Activated naive CD4-positive, alpha-beta T cell treated with anti-CD3 and anti-CD28 coated beads for 36 hours (primary cell): ENCODE measurements at regions not wholly inside any gene's neighbourhood (a gene's known extent, or its start where the extent isn't known, plus 50 kb on each side); places are given as distances from the start of the nearest gene placed in this dataset.

Experiments used
- CTCF ChIA-PET: fragments of 350-600 bp; sonication (Branson Sonifier 250); formaldehyde crosslinking; loops from one replicate; lab custom pipeline; 2021; ENCODE audit warnings: antibody characterized with exemption; lab: Charles Lee
- DNase-seq: peaks from one replicate; pipeline ENCODE4 v3.0.0-alpha.2; 2020
- H3K27ac Mint-ChIP-seq: one replicate; pipeline ENCODE4 v1.8.0; 2021; ENCODE audit warnings: mild to moderate bottlenecking, mixed read lengths
- H3K27me3 Mint-ChIP-seq: one replicate; pipeline ENCODE4 v1.8.0; 2021; ENCODE audit warnings: low read depth, mixed read lengths
- H3K36me3 Mint-ChIP-seq: one replicate; pipeline ENCODE4 v1.8.0; 2021; ENCODE audit warnings: low read depth, mixed read lengths
- H3K4me1 Mint-ChIP-seq: one replicate; pipeline ENCODE4 v1.8.0; 2021; ENCODE audit warnings: low read depth, mixed read lengths
- H3K4me3 Mint-ChIP-seq: one replicate; pipeline ENCODE4 v1.8.0; 2021; ENCODE audit warnings: mild to moderate bottlenecking, moderate library complexity, mixed read lengths
- H3K9me3 Mint-ChIP-seq: one replicate; pipeline ENCODE4 v1.8.0; 2021; ENCODE audit warnings: mixed read lengths
- intact Hi-C: fragments of 100-400 bp; cut with micrococcal nuclease; formaldehyde crosslinking; loops from one replicate; pipeline ENCODE4 v1.15.1; 2023

GRCh38 chr10:8468477-8468876 is 414.0 kb downstream of the GATA3 start:
- no peak overlapping the region for H3K27ac Mint-ChIP-seq
- no peaks in the 10 kb centered on the region for H3K9me3 Mint-ChIP-seq
- no peak overlapping the region for H3K4me3 Mint-ChIP-seq
- peaks cover 6% of the 10 kb centered on the region for H3K27me3 Mint-ChIP-seq
- H3K36me3 Mint-ChIP-seq, result no peaks in the 10 kb centered on the region
- H3K4me1 Mint-ChIP-seq, result peaks cover 2% of the 10 kb centered on the region
- CTCF ChIA-PET, result interaction anchor here (0.7 kb wide), 1 partner anchor 63 kb away, joined by 4 read pairs; no protein-coding TSS in a partner anchor
- no peak for DNase-seq
- intact Hi-C loops, result no loop called here

- H3K4me3 Mint-ChIP-seq, result no peak overlapping the region
- H3K4me1 Mint-ChIP-seq, result peaks cover 2% of the 10 kb centered on the region
- H3K27ac Mint-ChIP-seq, result no peak overlapping the region
- DNase-seq, result peak; percentile 13
- intact Hi-C loops, result loop anchor here (1.0 to 10.0 kb wide), 3 partner anchors 420 to 832 kb away; no protein-coding TSS in a partner anchor
- peaks cover 3% of the 10 kb centered on the region for H3K27me3 Mint-ChIP-seq
- H3K9me3 Mint-ChIP-seq, result peaks cover 5% of the 10 kb centered on the region
- no peaks in the 10 kb centered on the region for H3K36me3 Mint-ChIP-seq
- CTCF ChIA-PET, result interaction anchor here (0.7 kb wide), 1 partner anchor 427 kb away, joined by 4 read pairs; no protein-coding TSS in a partner anchor
Observed at GRCh38 chr10:8473205-8473604, 418.7 kb downstream of the GATA3 start.

GRCh38 chr10:8477300-8477699 is 422.8 kb downstream of the GATA3 start:
- H3K9me3 Mint-ChIP-seq, result peaks cover 5% of the 10 kb centered on the region
- H3K4me3 Mint-ChIP-seq, result no peak overlapping the region
- intact Hi-C loops, result loop anchor here (10.0 kb wide), 2 partner anchors 602 to 828 kb away; no protein-coding TSS in a partner anchor
- DNase-seq, result no peak
- H3K36me3 Mint-ChIP-seq, result no peaks in the 10 kb centered on the region
- CTCF ChIA-PET, result interaction anchor here (0.6 kb wide), 1 partner anchor 205 kb away, joined by 5 read pairs; no protein-coding TSS in a partner anchor
- H3K4me1 Mint-ChIP-seq, result peaks cover under 1% of the 10 kb centered on the region
- H3K27ac Mint-ChIP-seq, result no peak overlapping the region
- H3K27me3 Mint-ChIP-seq, result peaks cover 10% of the 10 kb centered on the region

- CTCF ChIA-PET, result no interaction called here
- no peak for DNase-seq
- no peaks in the 10 kb centered on the region for H3K4me1 Mint-ChIP-seq
- no peaks in the 10 kb centered on the region for H3K36me3 Mint-ChIP-seq
- no peak overlapping the region for H3K4me3 Mint-ChIP-seq
- H3K27me3 Mint-ChIP-seq, result peaks cover 12% of the 10 kb centered on the region
- peaks cover 5% of the 10 kb centered on the region for H3K9me3 Mint-ChIP-seq
- intact Hi-C loops, result no loop called here
- H3K27ac Mint-ChIP-seq, result no peak overlapping the region
Observed at GRCh38 chr10:8481718-8482504, 427.4 kb downstream of the GATA3 start.

- Mint-ChIP-seq H3K27ac (no peak overlapping the region), H3K4me1 (no peaks in the 10 kb centered on the region), H3K9me3 (no peaks in the 10 kb centered on the region), H3K36me3 (no peaks in the 10 kb centered on the region), H3K27me3 (peaks cover 12% of the 10 kb centered on the region), H3K4me3 (no peak overlapping the region)
- CTCF ChIA-PET, result no interaction called here
- DNase-seq, result no peak
- intact Hi-C loops, result no loop called here
Observed at GRCh38 chr10:8485032-8485431, 430.5 kb downstream of the GATA3 start.

- no peaks in the 10 kb centered on the region for H3K4me1 Mint-ChIP-seq
- no peak overlapping the region for H3K27ac Mint-ChIP-seq
- H3K27me3 Mint-ChIP-seq, result peaks cover 5% of the 10 kb centered on the region
- no peaks in the 10 kb centered on the region for H3K9me3 Mint-ChIP-seq
- H3K36me3 Mint-ChIP-seq, result no peaks in the 10 kb centered on the region
- no peak overlapping the region for H3K4me3 Mint-ChIP-seq
- intact Hi-C loops, result no loop called here
- no peak for DNase-seq
- CTCF ChIA-PET, result no interaction called here
Observed at GRCh38 chr10:8487346-8487745, 432.9 kb downstream of the GATA3 start.

GRCh38 chr10:8489232-8489631 is 434.7 kb downstream of the GATA3 start:
- H3K4me1 Mint-ChIP-seq, result no peaks in the 10 kb centered on the region
- no peaks in the 10 kb centered on the region for H3K9me3 Mint-ChIP-seq
- H3K4me3 Mint-ChIP-seq, result no peak overlapping the region
- no peak overlapping the region for H3K27ac Mint-ChIP-seq
- DNase-seq, result no peak
- intact Hi-C loops, result no loop called here
- H3K36me3 Mint-ChIP-seq, result no peaks in the 10 kb centered on the region
- CTCF ChIA-PET, result no interaction called here
- no peaks in the 10 kb centered on the region for H3K27me3 Mint-ChIP-seq

- Mint-ChIP-seq H3K36me3 (no peaks in the 10 kb centered on the region), H3K27me3 (no peaks in the 10 kb centered on the region), H3K4me1 (no peaks in the 10 kb centered on the region), H3K27ac (no peak overlapping the region), H3K9me3 (no peaks in the 10 kb centered on the region), H3K4me3 (no peak overlapping the region)
- CTCF ChIA-PET, result no interaction called here
- no peak for DNase-seq
- intact Hi-C loops, result no loop called here
Observed at GRCh38 chr10:8489823-8490222, 435.3 kb downstream of the GATA3 start.

GRCh38 chr10:8498290-8498689 is 443.8 kb downstream of the GATA3 start:
- Mint-ChIP-seq H3K27me3 (no peaks in the 10 kb centered on the region), H3K4me3 (no peak overlapping the region), H3K4me1 (peaks cover 11% of the 10 kb centered on the region), H3K9me3 (no peaks in the 10 kb centered on the region), H3K36me3 (no peaks in the 10 kb centered on the region), H3K27ac (no peak overlapping the region)
- intact Hi-C loops, result no loop called here
- CTCF ChIA-PET, result interaction anchor here (1.5 kb wide), 1 partner anchor 369 kb away, joined by 3 read pairs; no protein-coding TSS in a partner anchor
- DNase-seq, result no peak

GRCh38 chr10:8498881-8499280 is 444.4 kb downstream of the GATA3 start:
- Mint-ChIP-seq H3K27me3 (no peaks in the 10 kb centered on the region), H3K27ac (no peak overlapping the region), H3K4me3 (no peak overlapping the region), H3K9me3 (no peaks in the 10 kb centered on the region), H3K36me3 (no peaks in the 10 kb centered on the region), H3K4me1 (peaks cover 11% of the 10 kb centered on the region)
- CTCF ChIA-PET, result interaction anchor here (1.5 kb wide), 1 partner anchor 370 kb away, joined by 3 read pairs; no protein-coding TSS in a partner anchor
- peak; percentile 16 for DNase-seq
- intact Hi-C loops, result no loop called here

- Mint-ChIP-seq H3K27me3 (no peaks in the 10 kb centered on the region), H3K9me3 (no peaks in the 10 kb centered on the region), H3K27ac (no peak overlapping the region), H3K4me3 (no peak overlapping the region), H3K36me3 (no peaks in the 10 kb centered on the region), H3K4me1 (peaks cover 11% of the 10 kb centered on the region)
- intact Hi-C loops, result no loop called here
- DNase-seq, result no peak
- CTCF ChIA-PET, result interaction anchor here (1.5 kb wide), 1 partner anchor 370 kb away, joined by 3 read pairs; no protein-coding TSS in a partner anchor
Observed at GRCh38 chr10:8499312-8499711, 444.8 kb downstream of the GATA3 start.

- H3K4me1 Mint-ChIP-seq, result peaks cover 11% of the 10 kb centered on the region
- H3K9me3 Mint-ChIP-seq, result no peaks in the 10 kb centered on the region
- H3K27ac Mint-ChIP-seq, result no peak overlapping the region
- H3K27me3 Mint-ChIP-seq, result no peaks in the 10 kb centered on the region
- H3K4me3 Mint-ChIP-seq, result no peak overlapping the region
- H3K36me3 Mint-ChIP-seq, result no peaks in the 10 kb centered on the region
- CTCF ChIA-PET, result no interaction called here
- DNase-seq, result no peak
- intact Hi-C loops, result no loop called here
Observed at GRCh38 chr10:8499752-8500390, 445.4 kb downstream of the GATA3 start.
